HS-27A (cell line): ENCODE measurements at regions not wholly inside any gene's neighbourhood (a gene's known extent, or its start where the extent isn't known, plus 50 kb on each side); places are given as distances from the start of the nearest gene placed in this dataset.

Experiments
- DNase-seq: peaks from one replicate; pipeline ENCODE4 v3.0.0-alpha.2; 2012; ENCODE audit warnings: low read depth, missing footprints

DNA sequence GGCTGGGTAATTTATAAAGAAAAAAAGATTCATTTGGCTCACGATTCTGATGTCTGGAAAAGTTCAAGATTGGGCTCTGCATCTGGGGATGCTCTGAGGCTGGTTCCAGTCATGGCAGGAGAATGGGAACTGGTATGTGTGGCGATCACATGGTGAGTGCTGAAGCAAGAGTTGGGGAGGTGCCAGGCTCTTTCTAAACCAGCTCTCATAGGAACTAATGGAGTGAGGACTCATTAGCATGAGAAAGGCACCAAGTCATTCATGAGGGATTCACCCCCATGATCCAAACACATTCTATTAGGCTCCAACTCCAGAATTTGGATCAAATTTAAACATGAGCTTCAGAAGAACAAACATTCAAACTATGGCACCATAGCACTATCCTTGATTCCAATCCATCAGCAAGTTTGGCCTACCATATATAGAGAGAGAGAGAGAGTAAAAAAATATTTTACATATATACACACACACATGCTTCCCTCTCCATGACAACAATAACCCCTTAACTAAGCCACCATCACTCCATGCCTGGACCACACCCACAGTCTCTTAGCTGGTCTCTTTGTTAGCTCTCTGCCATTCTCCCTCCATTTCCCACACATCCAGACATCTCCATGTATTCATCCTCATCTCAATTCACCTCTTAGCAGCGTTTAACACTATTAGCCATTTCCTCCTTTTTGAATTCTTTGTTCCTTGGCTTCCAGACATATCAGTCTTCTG lies 57.9 kb downstream of the NPY start:
- no peak for DNase-seq

- DNase-seq = no peak
Observed at GRCh38 chr7:24343614-24344013, 59.6 kb downstream of the NPY start.

DNA sequence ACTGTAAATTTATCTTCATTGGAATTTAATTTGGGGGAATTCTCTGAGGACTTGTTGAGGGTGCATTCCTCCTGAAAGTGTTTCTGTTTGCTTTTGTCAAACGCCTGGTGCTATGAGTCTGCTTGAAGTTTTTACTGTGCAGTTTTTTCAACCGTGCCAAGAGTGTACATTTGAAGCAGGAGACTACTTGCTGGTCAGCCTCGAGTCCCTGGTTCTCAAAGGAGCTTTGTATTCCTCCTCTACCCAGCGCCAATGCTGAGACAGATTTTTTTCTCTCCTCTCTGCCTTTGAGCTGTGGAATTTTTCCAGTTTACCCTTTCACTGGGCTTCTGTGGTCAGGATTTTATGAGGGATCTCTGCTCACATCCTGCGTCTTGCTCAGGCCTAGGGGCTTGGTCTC lies 62.1 kb downstream of the NPY start:
- no peak for DNase-seq

- no peak for DNase-seq
Observed at GRCh38 chr7:24346716-24347115, 62.7 kb downstream of the NPY start.

GRCh38 chr7:24349339-24349738 lies 65.3 kb downstream of the NPY start:
- no peak for DNase-seq

- no peak for DNase-seq
Observed at GRCh38 chr7:24354456-24354855, 70.5 kb downstream of the NPY start.

- DNase-seq = no peak
Observed at GRCh38 chr7:24356718-24357386, 72.9 kb downstream of the NPY start.

GRCh38 chr7:24361001-24361400 lies 77.0 kb downstream of the NPY start:
- no peak for DNase-seq

DNA sequence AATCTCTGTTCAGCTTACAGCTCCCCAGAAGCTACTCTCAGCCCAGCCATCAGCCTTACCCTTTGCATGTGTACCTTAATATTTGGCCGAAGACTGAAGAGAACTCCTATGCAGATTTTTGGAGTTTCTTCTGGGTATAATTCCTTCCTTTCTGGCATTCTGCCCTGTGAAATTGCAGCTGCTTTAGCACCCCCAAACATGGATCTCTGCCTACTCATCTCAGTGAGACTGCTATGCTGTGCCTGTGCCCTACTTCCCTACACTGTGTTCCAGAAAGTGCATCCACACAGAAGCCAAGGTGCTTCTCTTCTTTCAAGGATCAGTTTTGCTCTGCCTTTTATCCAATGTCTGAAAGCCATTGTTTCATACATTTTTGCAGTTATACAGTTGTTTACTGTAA lies 81.6 kb downstream of the NPY start:
- DNase-seq = no peak

GRCh38 chr7:24366876-24367275 lies 82.9 kb downstream of the NPY start:
- DNase-seq = no peak

DNA sequence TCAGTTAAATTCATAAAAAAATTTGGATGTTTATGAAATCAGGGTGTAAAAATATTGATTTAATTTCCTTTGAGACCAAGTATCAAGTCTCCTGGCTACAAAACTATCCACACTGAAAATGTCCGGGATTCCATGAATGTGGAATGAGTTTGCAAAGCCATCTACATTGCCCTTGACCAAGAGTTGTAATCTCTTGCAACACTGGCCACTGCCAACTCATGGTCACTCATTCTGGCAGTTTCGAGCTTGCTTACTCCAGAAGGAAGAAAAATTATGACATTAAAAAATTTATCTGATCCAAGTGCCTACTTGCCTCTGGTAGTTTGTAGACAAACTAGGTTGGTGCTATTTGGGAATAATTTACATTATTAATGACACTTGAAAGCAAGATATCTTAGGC lies 84.2 kb downstream of the NPY start:
- DNase-seq = no peak

DNA sequence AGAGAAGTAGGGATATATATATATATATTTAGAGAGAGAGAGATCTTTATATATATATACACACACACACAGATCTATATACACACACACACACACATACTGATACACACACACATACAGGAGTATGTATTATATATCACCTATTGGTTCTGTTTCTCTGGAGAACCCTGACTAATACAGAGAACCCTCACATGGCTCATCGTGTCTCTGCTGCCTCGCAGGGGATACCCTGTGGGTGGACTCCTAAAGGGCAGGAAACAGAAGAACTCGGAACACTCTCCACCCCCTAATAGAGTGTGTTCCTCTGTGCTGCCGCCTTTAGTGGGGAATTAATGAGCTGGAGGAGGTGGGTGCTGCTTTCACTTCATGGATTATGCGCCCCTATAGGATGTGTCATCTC lies 86.6 kb downstream of the NPY start:
- no peak for DNase-seq

DNA sequence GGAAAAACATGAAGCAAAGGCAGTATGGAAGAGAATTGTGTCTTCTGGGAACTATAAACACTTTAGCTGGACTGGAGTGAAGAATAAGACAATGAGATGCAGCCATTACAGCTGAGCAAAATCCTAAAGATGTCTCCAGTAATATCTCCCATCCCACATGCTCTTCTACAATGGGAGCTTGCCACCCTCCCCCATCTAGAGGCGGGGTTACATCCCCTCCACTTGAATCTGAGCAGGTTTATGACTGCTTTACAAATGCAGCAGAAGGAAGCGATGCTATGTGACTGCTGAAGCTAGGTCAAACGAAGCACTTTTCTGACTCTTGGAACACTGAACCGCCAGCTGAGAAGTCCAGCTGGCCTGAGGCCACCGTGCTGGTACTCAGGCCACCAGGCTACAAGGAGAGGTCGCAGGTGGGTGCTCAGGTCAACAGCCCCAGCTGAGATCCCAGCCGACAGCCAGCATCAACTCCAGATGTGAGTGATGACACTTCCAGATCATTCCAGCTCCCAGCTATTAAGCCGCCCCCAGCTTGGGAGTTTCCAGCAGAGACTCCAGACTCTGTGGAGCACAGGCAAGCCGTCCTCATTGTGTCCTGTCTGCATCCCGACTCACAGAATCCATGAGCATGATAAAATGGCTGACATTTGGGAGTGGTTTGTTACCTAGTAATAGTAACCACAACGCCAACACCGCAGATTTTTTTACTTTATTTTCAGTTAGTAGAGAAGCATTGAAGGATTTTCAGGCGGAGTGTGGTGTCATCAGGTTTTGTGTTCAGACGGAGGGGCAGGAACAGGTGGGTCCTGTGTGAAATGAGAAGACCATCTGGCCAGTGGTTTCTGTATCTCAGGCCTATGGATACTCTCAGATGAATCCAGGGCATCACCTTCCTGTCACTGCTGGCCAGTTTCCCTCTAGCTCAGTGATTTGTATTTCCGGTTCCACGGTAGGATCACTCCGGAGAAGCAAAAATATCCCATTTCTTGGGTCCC lies 89.3 kb downstream of the NPY start:
- no peak for DNase-seq

DNA sequence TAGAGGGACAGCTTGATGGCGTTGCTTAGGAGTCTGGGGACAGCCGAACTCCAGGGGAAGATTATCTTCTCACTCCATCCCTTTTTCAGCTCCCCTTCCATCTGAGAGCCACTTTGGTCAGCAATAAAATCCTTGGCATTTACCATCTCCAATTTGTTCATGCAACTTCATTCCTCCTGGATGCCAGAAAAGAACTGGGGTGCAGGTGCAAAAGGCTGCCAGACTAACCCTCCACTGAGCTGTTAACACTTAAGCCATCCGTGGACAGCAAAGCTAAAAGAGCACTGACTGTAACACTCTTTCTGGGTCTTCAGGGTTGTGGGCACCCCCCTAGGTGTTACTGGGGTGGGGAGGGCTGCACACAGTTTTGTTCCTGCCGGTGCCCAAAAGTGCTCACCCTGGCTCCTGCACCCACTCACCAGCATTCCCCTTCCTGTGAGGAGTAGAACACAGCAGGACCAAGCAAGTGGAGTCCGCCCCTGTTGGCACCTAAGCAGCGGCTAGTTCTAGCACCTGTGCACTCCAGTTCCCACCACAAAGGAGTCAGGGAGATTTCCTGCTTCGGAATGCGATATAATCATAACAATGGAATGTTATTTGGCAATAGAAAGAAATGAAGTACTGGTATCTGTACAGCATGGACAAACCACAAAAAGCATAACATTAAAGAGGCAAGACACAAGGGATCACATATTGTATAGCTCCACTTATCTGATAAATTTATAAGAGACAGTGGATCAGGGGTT lies 95.1 kb downstream of the NPY start:
- peak; percentile 34 for DNase-seq

- no peak for DNase-seq
Observed at GRCh38 chr7:24381894-24382505, 98.0 kb downstream of the NPY start.

DNA sequence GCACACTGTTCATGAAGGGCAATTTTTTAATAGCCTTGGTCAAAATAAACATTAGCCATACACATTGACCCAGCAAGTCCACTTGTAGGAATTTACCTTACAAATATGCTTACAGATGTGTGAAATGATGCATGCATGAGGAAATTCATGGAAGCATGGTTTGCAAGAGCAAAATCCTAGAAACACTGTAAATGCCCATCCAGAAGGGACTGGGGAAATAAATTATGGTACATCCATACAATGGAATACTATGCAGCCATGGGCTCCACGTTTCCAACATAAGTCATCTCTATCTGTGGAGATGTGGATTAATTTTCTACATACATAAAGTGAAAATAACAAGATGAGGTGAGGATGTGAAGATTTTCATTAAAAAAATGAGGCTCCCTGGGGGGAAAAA lies 99.1 kb downstream of the NPY start:
- DNase-seq = no peak

GRCh38 chr7:24384362-24385030 lies 100.5 kb downstream of the NPY start:
- no peak for DNase-seq

DNA sequence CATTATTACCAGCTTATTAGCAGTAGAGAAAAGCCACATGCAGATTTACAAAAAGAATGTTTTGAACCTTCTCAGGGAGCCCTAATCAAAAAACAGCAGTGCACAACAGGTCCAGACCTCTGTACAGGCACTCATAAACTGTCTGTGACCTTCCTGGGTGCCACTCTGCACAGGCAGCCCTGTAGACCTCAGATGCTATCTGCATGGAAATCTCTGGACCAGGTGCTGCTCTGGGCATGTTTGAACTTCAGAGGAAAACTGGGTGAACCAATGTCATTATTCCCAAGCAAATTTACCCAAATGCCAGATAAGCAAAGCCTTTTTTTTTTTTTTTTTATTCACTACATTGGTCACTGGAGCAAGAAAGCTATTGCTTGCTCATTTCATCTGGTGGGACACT lies 104.2 kb downstream of the NPY start:
- no peak for DNase-seq

- DNase-seq = no peak
Observed at GRCh38 chr7:24390376-24391157, 106.6 kb downstream of the NPY start.

GRCh38 chr7:24392774-24393173 lies 108.8 kb downstream of the NPY start:
- no peak for DNase-seq
